Fibroblast of lung (primary cell): ENCODE measurements at regions not wholly inside any gene's neighbourhood (a gene's known extent, or its start where the extent isn't known, plus 50 kb on each side); places are given as distances from the start of the nearest gene placed in this dataset.
A peak's percentile ranks its signal among the peaks of the same experiment; 100 is the strongest.

Source experiments
- DNase-seq, 2 donors: peaks; one replicate each; pipeline versions ENCODE4 v3.0.0 to v3.0.0-alpha.2; 2010; ENCODE audit warnings: low read depth in 2 of 2
- H2AFZ ChIP-seq: 2 replicates; pipeline ENCODE4 v1.5.1; 2012; ENCODE audit warnings: low read length, control low read depth, inconsistent platforms
- H3K27ac ChIP-seq: 2 replicates; pipeline ENCODE4 v1.5.1; 2011; ENCODE audit warnings: low read length, control low read depth; ENCODE audit not compliant: insufficient read depth
- H3K27me3 ChIP-seq: 2 replicates; pipeline ENCODE4 v1.5.1; 2011; ENCODE audit warnings: mild to moderate bottlenecking, low read length; ENCODE audit not compliant: control insufficient read depth, insufficient read depth
- H3K36me3 ChIP-seq: 2 replicates; pipeline ENCODE4 v1.5.1; 2011; ENCODE audit warnings: low read length; ENCODE audit not compliant: control insufficient read depth, insufficient read depth
- H3K4me1 ChIP-seq: 2 replicates; pipeline ENCODE4 v1.5.1; 2011; ENCODE audit warnings: low read length; ENCODE audit not compliant: control insufficient read depth, insufficient read depth; ENCODE audit errors: extremely low read depth
- H3K4me2 ChIP-seq: 2 replicates; pipeline ENCODE4 v1.5.1; 2011; ENCODE audit warnings: low read length, control low read depth; ENCODE audit not compliant: insufficient read depth; ENCODE audit errors: extremely low read depth
- H3K4me3 ChIP-seq, 4 experiments: fragments of 200-600 bp in 1 of 4; sonication (generic) in 1 of 4; replicated peaks in 1 of 4; 2 replicates each; pipeline ENCODE4 v1.5.1; 2011 to 2016; ENCODE audit warnings: low read length in 4 of 4, low read depth in 3 of 4, mild to moderate bottlenecking in 3 of 4, control low read depth in 2 of 4, inconsistent platforms in 1 of 4, mixed read lengths in 1 of 4; ENCODE audit not compliant: insufficient read depth in 1 of 4; ENCODE audit errors: control extremely low read depth in 1 of 4
- H3K79me2 ChIP-seq: 2 replicates; pipeline ENCODE4 v1.5.1; 2012; ENCODE audit warnings: mild to moderate bottlenecking, low read length, inconsistent platforms; ENCODE audit not compliant: control insufficient read depth, insufficient read depth
- H3K9ac ChIP-seq: 2 replicates; pipeline ENCODE4 v1.5.1; 2011; ENCODE audit warnings: mild to moderate bottlenecking, low read length, control low read depth; ENCODE audit not compliant: insufficient read depth
- H3K9me3 ChIP-seq: 2 replicates; pipeline ENCODE4 v1.5.1; 2012; ENCODE audit warnings: low read depth, low read length; ENCODE audit not compliant: control insufficient read depth, insufficient read depth
- H4K20me1 ChIP-seq: 2 replicates; pipeline ENCODE4 v1.5.1; 2011; ENCODE audit warnings: low read length; ENCODE audit not compliant: control insufficient read depth, insufficient read depth; ENCODE audit errors: extremely low read depth
- CTCF ChIP-seq, 2 donors: IDR thresholded peaks in 1 of 2; conservative IDR thresholded peaks in 1 of 2; 1 replicate in 1 of 2; 2 replicates in 1 of 2; pipeline ENCODE4 v1.5.1; 2011 to 2012; ENCODE audit warnings: low read length in 2 of 2, control low read depth in 1 of 2, inconsistent platforms in 1 of 2, low read depth in 1 of 2, mild to moderate bottlenecking in 1 of 2
- EZH2 ChIP-seq: IDR thresholded peaks from 2 replicates; pipeline ENCODE4 v1.5.1; 2012; ENCODE audit warnings: low read length, control low read depth, mild to moderate bottlenecking; ENCODE audit errors: missing control alignments

GRCh38 chr1:199452627-199453026 lies 574.9 kb upstream of the NR5A2 start:
- Histone ChIP-seq H3K4me1 (no peaks in the 10 kb centered on the region), H3K27ac (no peak overlapping the region), H3K4me3 (no peak overlapping the region), H2AFZ (no peak overlapping the region), H4K20me1 (no peaks in the 10 kb centered on the region), H3K9me3 (no peaks in the 10 kb centered on the region), H3K27me3 (no peaks in the 10 kb centered on the region), H3K4me2 (no peak overlapping the region), H3K79me2 (no peaks in the 10 kb centered on the region), H3K9ac (no peak overlapping the region), H3K36me3 (no peaks in the 10 kb centered on the region)
- TF ChIP-seq EZH2 (no peak), CTCF (conservative IDR thresholded peaks at IDR 0.05 in 1 of 2, IDR thresholded peaks at IDR 0.05 in 1 of 2; ENCODE audit: low read depth in 1 of 2, low read length in 2 of 2) (no peak)
- no peak for DNase-seq

- no peaks in the 10 kb centered on the region for H4K20me1 ChIP-seq
- H3K27ac ChIP-seq: no peak overlapping the region
- no peak overlapping the region for H2AFZ ChIP-seq
- H3K4me3 ChIP-seq: no peak overlapping the region
- TF ChIP-seq CTCF (conservative IDR thresholded peaks at IDR 0.05 in 1 of 2, IDR thresholded peaks at IDR 0.05 in 1 of 2; ENCODE audit: low read depth in 1 of 2, low read length in 2 of 2) (no peak), EZH2 (no peak)
- no peaks in the 10 kb centered on the region for H3K4me1 ChIP-seq
- peak; percentile 26 to 88 for DNase-seq
- H3K27me3 ChIP-seq: no peaks in the 10 kb centered on the region
- H3K9ac ChIP-seq: no peak overlapping the region
- no peaks in the 10 kb centered on the region for H3K9me3 ChIP-seq
- no peaks in the 10 kb centered on the region for H3K36me3 ChIP-seq
- no peak overlapping the region for H3K4me2 ChIP-seq
- H3K79me2 ChIP-seq: no peaks in the 10 kb centered on the region
Measured at GRCh38 chr1:199453723-199454122, 573.8 kb upstream of the NR5A2 start.

GRCh38 chr1:199460933-199461332 lies 566.6 kb upstream of the NR5A2 start:
- Histone ChIP-seq H3K4me1 (no peaks in the 10 kb centered on the region), H3K4me3 (no peak overlapping the region), H3K27me3 (no peaks in the 10 kb centered on the region), H3K9ac (no peak overlapping the region), H3K9me3 (no peaks in the 10 kb centered on the region), H2AFZ (peak overlapping the region; percentile 47), H3K79me2 (no peaks in the 10 kb centered on the region), H3K27ac (no peak overlapping the region), H3K4me2 (no peak overlapping the region), H3K36me3 (no peaks in the 10 kb centered on the region), H4K20me1 (no peaks in the 10 kb centered on the region)
- TF ChIP-seq EZH2 (no peak), CTCF (conservative IDR thresholded peaks at IDR 0.05 in 1 of 2, IDR thresholded peaks at IDR 0.05 in 1 of 2; ENCODE audit: low read depth in 1 of 2, low read length in 2 of 2) (peak in 1 of 2 donors; percentile 10)
- DNase-seq: peak; percentile 10 to 12
